Activated T-cell treated with anti-CD3 and anti-CD28 coated beads, Interleukin-2, amount 50 U/mL, for 24 hours (primary cell): ENCODE measurements at regions not wholly inside any gene's neighbourhood (a gene's known extent, or its start where the extent isn't known, plus 50 kb on each side); places are given as distances from the start of the nearest gene placed in this dataset.
"Not testable (repeated sequence)": the region's sequence is repeated elsewhere in the genome, so short reads cannot be mapped to it uniquely, and the experiment has no call there.

Experiments
- DNase-seq: peaks from one replicate; pipeline ENCODE4 v3.0.0-alpha.2; 2020
- H3K27ac Mint-ChIP-seq: 2 replicates; pipeline ENCODE4 v1.8.0; 2020; ENCODE audit warnings: mild to moderate bottlenecking, mixed read lengths
- H3K27me3 Mint-ChIP-seq: 2 replicates; pipeline ENCODE4 v1.8.0; 2020; ENCODE audit warnings: mixed read lengths
- H3K36me3 Mint-ChIP-seq: 2 replicates; pipeline ENCODE4 v1.8.0; 2020; ENCODE audit warnings: low read depth, mixed read lengths
- H3K4me1 Mint-ChIP-seq: 2 replicates; pipeline ENCODE4 v1.8.0; 2020; ENCODE audit warnings: low read depth, mixed read lengths
- H3K4me3 Mint-ChIP-seq: 2 replicates; pipeline ENCODE4 v1.8.0; 2020; ENCODE audit warnings: mild to moderate bottlenecking, moderate library complexity, mixed read lengths
- H3K9me3 Mint-ChIP-seq: 2 replicates; pipeline ENCODE4 v1.8.0; 2020; ENCODE audit warnings: mixed read lengths

- Mint-ChIP-seq H3K4me1 (no peaks in the 10 kb centered on the region), H3K27me3 (no peaks in the 10 kb centered on the region), H3K9me3 (no peaks in the 10 kb centered on the region), H3K27ac (no peak overlapping the region), H3K36me3 (no peaks in the 10 kb centered on the region), H3K4me3 (no peak overlapping the region)
- no peak for DNase-seq
Measured at GRCh38 chr7:114141415-114141814, 222.6 kb upstream of the PPP1R3A start.

- Mint-ChIP-seq H3K4me3 (no peak overlapping the region), H3K27ac (no peak overlapping the region), H3K36me3 (no peaks in the 10 kb centered on the region), H3K4me1 (no peaks in the 10 kb centered on the region), H3K27me3 (no peaks in the 10 kb centered on the region), H3K9me3 (no peaks in the 10 kb centered on the region)
- DNase-seq = no peak
Measured at GRCh38 chr7:114140561-114140960, 221.8 kb upstream of the PPP1R3A start.

DNA sequence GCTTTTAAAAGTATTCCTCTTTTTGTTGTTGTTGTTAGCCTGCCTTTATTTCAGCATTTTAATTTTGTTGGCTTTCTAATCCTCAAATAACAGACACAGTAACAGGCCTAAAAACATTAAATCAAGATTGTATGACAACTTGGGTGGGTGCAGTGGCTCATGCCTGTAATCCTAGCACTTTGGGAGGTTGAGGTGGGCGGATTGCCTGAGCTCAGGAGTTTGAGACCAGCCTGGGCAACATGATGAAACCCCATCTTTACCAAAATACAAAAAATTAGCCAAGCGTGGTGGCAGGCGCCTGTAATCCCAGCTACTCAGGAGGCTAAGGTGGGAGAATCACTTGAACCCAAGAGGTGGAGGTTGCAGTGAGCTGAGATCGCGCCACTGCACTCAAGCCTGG lies 220.9 kb upstream of the PPP1R3A start:
- not testable (repeated sequence) for H3K36me3 Mint-ChIP-seq, H3K4me3 Mint-ChIP-seq, H3K4me1 Mint-ChIP-seq, DNase-seq, H3K9me3 Mint-ChIP-seq, H3K27me3 Mint-ChIP-seq, H3K27ac Mint-ChIP-seq

DNA sequence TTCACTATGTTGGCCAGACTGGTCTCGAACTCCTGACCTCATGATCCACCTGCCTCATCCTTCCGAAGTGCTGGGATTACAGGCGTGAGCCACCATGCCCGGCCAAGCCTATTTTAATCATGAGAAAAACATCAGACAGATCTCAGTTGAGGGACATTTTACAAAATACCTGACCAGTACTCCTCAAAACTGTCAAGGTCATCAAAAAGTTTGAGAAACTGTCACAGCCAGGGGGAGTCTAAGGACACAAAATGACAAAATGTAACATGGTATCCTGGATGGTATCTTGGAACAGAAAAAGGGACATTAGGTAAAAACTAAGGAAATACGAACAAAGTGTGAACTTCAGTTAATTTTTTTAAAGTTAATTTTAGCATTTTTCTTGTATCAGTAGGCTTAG lies 219.8 kb upstream of the PPP1R3A start:
- DNase-seq = no peak
- Mint-ChIP-seq H3K4me1 (no peaks in the 10 kb centered on the region), H3K27ac (no peak overlapping the region), H3K36me3 (no peaks in the 10 kb centered on the region), H3K27me3 (no peaks in the 10 kb centered on the region), H3K4me3 (no peak overlapping the region), H3K9me3 (no peaks in the 10 kb centered on the region)

DNA sequence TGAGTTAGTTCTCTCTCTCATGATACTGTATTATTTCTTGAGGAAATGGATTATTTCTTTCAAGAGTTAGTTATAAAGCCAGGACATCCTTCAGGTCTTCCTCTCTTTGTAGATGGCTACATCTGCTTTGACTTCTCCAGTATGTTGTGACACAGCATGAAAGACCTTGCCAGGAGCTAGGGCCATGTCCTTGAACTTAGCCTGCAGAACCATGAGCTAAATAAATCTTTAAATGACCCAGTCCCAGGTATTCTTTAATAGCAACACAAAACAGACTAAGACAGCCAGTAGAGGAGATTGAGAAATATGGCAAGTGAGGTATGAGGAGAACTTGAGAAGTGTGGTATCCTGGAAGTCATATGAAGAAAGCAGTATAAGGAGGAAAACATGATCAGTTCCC lies 214.9 kb upstream of the PPP1R3A start:
- Mint-ChIP-seq H3K4me1 (no peaks in the 10 kb centered on the region), H3K27me3 (no peaks in the 10 kb centered on the region), H3K9me3 (no peaks in the 10 kb centered on the region), H3K4me3 (no peak overlapping the region), H3K36me3 (no peaks in the 10 kb centered on the region), H3K27ac (no peak overlapping the region)
- DNase-seq = no peak

- no peaks in the 10 kb centered on the region for H3K36me3 Mint-ChIP-seq
- H3K27me3 Mint-ChIP-seq = peaks cover 4% of the 10 kb centered on the region
- H3K27ac Mint-ChIP-seq = no peak overlapping the region
- no peaks in the 10 kb centered on the region for H3K4me1 Mint-ChIP-seq
- H3K4me3 Mint-ChIP-seq = no peak overlapping the region
- no peaks in the 10 kb centered on the region for H3K9me3 Mint-ChIP-seq
- DNase-seq = no peak
Measured at GRCh38 chr7:114130866-114131265, 212.1 kb upstream of the PPP1R3A start.

- Mint-ChIP-seq H3K27me3 (peaks cover 4% of the 10 kb centered on the region), H3K4me3 (no peak overlapping the region), H3K27ac (no peak overlapping the region), H3K4me1 (no peaks in the 10 kb centered on the region), H3K36me3 (no peaks in the 10 kb centered on the region), H3K9me3 (no peaks in the 10 kb centered on the region)
- no peak for DNase-seq
Measured at GRCh38 chr7:114128880-114129279, 210.1 kb upstream of the PPP1R3A start.

GRCh38 chr7:114126095-114126494 lies 207.3 kb upstream of the PPP1R3A start:
- Mint-ChIP-seq H3K9me3 (no peaks in the 10 kb centered on the region), H3K36me3 (no peaks in the 10 kb centered on the region), H3K4me3 (no peak overlapping the region), H3K4me1 (no peaks in the 10 kb centered on the region), H3K27me3 (peaks cover 4% of the 10 kb centered on the region), H3K27ac (no peak overlapping the region)
- no peak for DNase-seq

DNA sequence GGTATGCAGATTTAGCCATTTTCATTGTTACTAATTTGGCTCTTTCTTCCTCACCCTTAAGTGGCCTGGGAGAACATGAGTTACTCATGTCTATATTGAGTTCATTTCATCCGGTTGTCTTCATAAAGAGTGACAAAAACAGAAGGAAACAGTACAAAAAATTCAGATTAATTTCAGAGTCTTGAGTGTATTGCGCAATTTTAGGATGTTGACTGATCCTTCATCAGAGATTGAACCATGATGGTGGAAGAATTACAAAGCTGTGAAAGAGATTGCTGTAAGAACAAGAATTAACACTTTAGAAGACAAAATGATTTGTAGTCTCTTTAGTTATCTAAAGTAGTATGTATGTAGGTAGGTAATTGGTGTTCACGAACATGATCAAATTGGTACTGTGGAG lies 194.0 kb upstream of the PPP1R3A start:
- no peak for DNase-seq
- no peaks in the 10 kb centered on the region for H3K4me1 Mint-ChIP-seq
- H3K36me3 Mint-ChIP-seq = no peaks in the 10 kb centered on the region
- no peak overlapping the region for H3K27ac Mint-ChIP-seq
- H3K9me3 Mint-ChIP-seq = no peaks in the 10 kb centered on the region
- H3K4me3 Mint-ChIP-seq = no peak overlapping the region
- no peaks in the 10 kb centered on the region for H3K27me3 Mint-ChIP-seq

- Mint-ChIP-seq H3K27ac (no peak overlapping the region), H3K9me3 (no peaks in the 10 kb centered on the region), H3K4me1 (no peaks in the 10 kb centered on the region), H3K4me3 (no peak overlapping the region), H3K36me3 (no peaks in the 10 kb centered on the region), H3K27me3 (peaks cover 3% of the 10 kb centered on the region)
- no peak for DNase-seq
Measured at GRCh38 chr7:114110666-114111065, 191.9 kb upstream of the PPP1R3A start.

GRCh38 chr7:114109721-114110120 lies 190.9 kb upstream of the PPP1R3A start:
- DNase-seq = no peak
- Mint-ChIP-seq H3K4me1 (no peaks in the 10 kb centered on the region), H3K27me3 (peaks cover 3% of the 10 kb centered on the region), H3K4me3 (no peak overlapping the region), H3K27ac (no peak overlapping the region), H3K36me3 (no peaks in the 10 kb centered on the region), H3K9me3 (no peaks in the 10 kb centered on the region)

DNA sequence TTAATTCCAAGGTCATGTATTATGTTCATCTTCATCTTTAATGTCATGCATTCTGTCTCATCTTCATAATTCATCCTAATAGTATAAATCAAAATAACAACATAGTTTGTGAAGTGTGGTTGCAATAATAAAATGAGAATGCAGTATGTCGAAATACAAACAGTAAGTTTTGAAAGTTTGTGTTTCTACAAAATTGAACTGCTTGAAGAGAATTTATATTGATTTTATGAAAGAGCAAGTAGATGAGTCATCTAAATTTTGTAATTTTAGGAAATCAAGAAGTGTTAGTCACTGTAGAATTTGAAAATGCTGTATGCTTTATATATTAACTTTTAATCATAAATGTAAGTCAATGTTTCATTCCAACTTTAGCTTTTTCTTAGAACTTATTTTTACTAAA lies 190.5 kb upstream of the PPP1R3A start:
- Mint-ChIP-seq H3K27ac (no peak overlapping the region), H3K36me3 (no peaks in the 10 kb centered on the region), H3K4me3 (no peak overlapping the region), H3K9me3 (no peaks in the 10 kb centered on the region), H3K27me3 (peaks cover 3% of the 10 kb centered on the region), H3K4me1 (no peaks in the 10 kb centered on the region)
- DNase-seq = no peak

- no peaks in the 10 kb centered on the region for H3K36me3 Mint-ChIP-seq
- H3K4me3 Mint-ChIP-seq = no peak overlapping the region
- H3K4me1 Mint-ChIP-seq = no peaks in the 10 kb centered on the region
- peaks cover 3% of the 10 kb centered on the region for H3K27me3 Mint-ChIP-seq
- no peak overlapping the region for H3K27ac Mint-ChIP-seq
- no peaks in the 10 kb centered on the region for H3K9me3 Mint-ChIP-seq
- DNase-seq = no peak
Measured at GRCh38 chr7:114108510-114108909, 189.7 kb upstream of the PPP1R3A start.

DNA sequence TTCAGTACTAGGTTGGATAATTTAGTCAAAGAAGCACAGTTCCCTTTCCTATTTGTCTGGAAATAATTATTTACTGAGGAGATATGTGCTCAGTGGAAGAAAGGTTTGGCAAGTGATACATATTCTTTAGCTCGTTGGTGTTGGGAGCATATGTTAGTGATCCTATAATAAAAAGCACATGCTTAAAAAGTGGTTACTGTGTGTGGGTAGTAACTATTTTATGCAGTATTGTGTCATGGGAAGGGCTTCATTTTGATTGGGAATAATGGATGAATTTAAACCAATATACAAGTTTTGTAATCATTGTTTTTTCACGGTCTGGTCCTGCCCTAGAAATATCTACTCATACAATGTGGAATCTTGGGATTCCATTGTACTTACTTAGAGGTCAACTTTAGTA lies 188.7 kb upstream of the PPP1R3A start:
- DNase-seq = no peak
- Mint-ChIP-seq H3K27me3 (peaks cover 8% of the 10 kb centered on the region), H3K36me3 (no peaks in the 10 kb centered on the region), H3K4me3 (no peak overlapping the region), H3K27ac (no peak overlapping the region), H3K9me3 (no peaks in the 10 kb centered on the region), H3K4me1 (no peaks in the 10 kb centered on the region)

DNA sequence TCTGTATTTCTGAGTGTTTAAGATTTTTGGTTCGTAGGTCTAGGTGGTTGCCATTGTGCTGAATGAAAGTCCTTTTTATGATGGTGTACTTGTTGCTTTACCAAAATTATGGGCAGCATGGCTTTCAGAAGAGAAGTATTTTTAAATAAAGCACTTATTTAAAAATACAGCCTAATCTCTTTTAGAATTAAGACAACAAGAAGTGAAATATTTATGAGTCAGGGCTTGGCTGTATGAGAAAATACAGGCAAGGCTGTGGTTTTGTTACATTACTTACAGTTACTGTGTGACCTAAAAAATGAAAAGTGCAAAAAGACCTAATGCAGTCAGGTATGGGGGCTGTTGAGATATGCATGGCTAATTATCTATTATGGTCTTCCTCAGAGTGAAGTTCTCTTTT lies 185.2 kb upstream of the PPP1R3A start:
- H3K27ac Mint-ChIP-seq = no peak overlapping the region
- no peak for DNase-seq
- no peaks in the 10 kb centered on the region for H3K36me3 Mint-ChIP-seq
- H3K4me1 Mint-ChIP-seq = no peaks in the 10 kb centered on the region
- no peaks in the 10 kb centered on the region for H3K9me3 Mint-ChIP-seq
- H3K4me3 Mint-ChIP-seq = no peak overlapping the region
- peaks cover 8% of the 10 kb centered on the region for H3K27me3 Mint-ChIP-seq

DNA sequence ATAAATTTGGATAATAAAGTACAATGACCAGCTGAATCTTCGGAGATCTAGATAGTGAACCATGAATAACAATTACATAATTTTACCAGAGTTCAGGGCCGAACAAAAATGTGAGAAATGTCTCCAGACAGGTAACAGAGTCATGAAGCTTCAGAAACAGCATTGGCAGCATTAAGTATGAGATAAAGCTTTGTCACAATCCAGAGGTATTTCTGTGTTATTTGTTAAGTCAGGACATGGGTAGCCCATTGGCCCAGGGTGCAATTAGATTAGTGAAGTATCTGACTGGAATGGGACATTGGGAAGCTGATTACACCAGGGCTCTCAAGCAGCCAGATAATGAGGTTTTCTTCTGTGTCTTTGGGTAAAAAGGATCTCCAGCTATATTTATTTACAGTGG lies 184.2 kb upstream of the PPP1R3A start:
- Mint-ChIP-seq H3K9me3 (no peaks in the 10 kb centered on the region), H3K27me3 (peaks cover 8% of the 10 kb centered on the region), H3K36me3 (no peaks in the 10 kb centered on the region), H3K4me3 (no peak overlapping the region), H3K4me1 (no peaks in the 10 kb centered on the region), H3K27ac (no peak overlapping the region)
- no peak for DNase-seq
